Astrocyte (in vitro differentiated cells and primary cell): ENCODE measurements at regions not wholly inside any gene's neighbourhood (a gene's known extent, or its start where the extent isn't known, plus 50 kb on each side); places are given as distances from the start of the nearest gene placed in this dataset.

Experiments used
- DNase-seq: peaks from one replicate; pipeline ENCODE4 v3.0.0-alpha.2; 2010; ENCODE audit warnings: low read depth
- FAIRE-seq: peaks from 2 replicates; lab custom pipeline; 2011; peaks lifted over from hg19 to GRCh38; lab: Jason Lieb, UNC
- H2AFZ ChIP-seq: 2 replicates; pipeline ENCODE4 v1.6.0; 2012; ENCODE audit warnings: low read depth, low read length, inconsistent platforms
- H3K27ac ChIP-seq: 2 replicates; pipeline ENCODE4 v1.5.1; 2011; ENCODE audit warnings: low read depth, low read length, inconsistent platforms
- H3K27me3 ChIP-seq: 2 replicates; pipeline ENCODE4 v1.6.0; 2011; ENCODE audit warnings: low read length, inconsistent platforms; ENCODE audit not compliant: insufficient read depth
- H3K36me3 ChIP-seq: 2 replicates; pipeline ENCODE4 v1.5.1; 2011; ENCODE audit warnings: low read length, inconsistent platforms; ENCODE audit not compliant: insufficient read depth
- H3K4me1 ChIP-seq: 2 replicates; pipeline ENCODE4 v1.5.1; 2011; ENCODE audit warnings: low read length, inconsistent platforms; ENCODE audit not compliant: insufficient read depth
- H3K4me2 ChIP-seq: 2 replicates; pipeline ENCODE4 v1.6.0; 2012; ENCODE audit warnings: low read length, inconsistent platforms
- H3K4me3 ChIP-seq: 2 replicates; pipeline ENCODE4 v1.5.1; 2011; ENCODE audit warnings: low read depth, mild to moderate bottlenecking, low read length, inconsistent platforms; ENCODE audit not compliant: insufficient read depth
- H3K79me2 ChIP-seq: 2 replicates; pipeline ENCODE4 v1.6.0; 2012; ENCODE audit warnings: mild to moderate bottlenecking, low read length, inconsistent platforms; ENCODE audit not compliant: insufficient read depth
- H3K9ac ChIP-seq: 2 replicates; pipeline ENCODE4 v1.6.0; 2012; ENCODE audit warnings: mild to moderate bottlenecking, low read length, inconsistent platforms
- H3K9me3 ChIP-seq: 2 replicates; pipeline ENCODE4 v1.5.1; 2012; ENCODE audit warnings: low read depth, mild to moderate bottlenecking, low read length, inconsistent platforms; ENCODE audit not compliant: insufficient read depth
- H4K20me1 ChIP-seq: 2 replicates; pipeline ENCODE4 v1.6.0; 2012; ENCODE audit warnings: low read length, inconsistent platforms; ENCODE audit not compliant: insufficient read depth
- H3K27ac Mint-ChIP-seq: one replicate; pipeline ENCODE4 v1.8.0; 2021; ENCODE audit warnings: mild to moderate bottlenecking, mixed read lengths; ENCODE audit not compliant: unreplicated experiment
- H3K27me3 Mint-ChIP-seq: one replicate; pipeline ENCODE4 v1.8.0; 2021; ENCODE audit warnings: low read depth, mixed read lengths; ENCODE audit not compliant: unreplicated experiment
- H3K36me3 Mint-ChIP-seq: one replicate; pipeline ENCODE4 v1.8.0; 2021; ENCODE audit warnings: low read depth, mixed read lengths; ENCODE audit not compliant: unreplicated experiment
- H3K4me1 Mint-ChIP-seq: one replicate; pipeline ENCODE4 v1.8.0; 2021; ENCODE audit warnings: low read depth, mixed read lengths; ENCODE audit not compliant: unreplicated experiment
- H3K4me3 Mint-ChIP-seq: one replicate; pipeline ENCODE4 v1.8.0; 2021; ENCODE audit warnings: mild to moderate bottlenecking, moderate library complexity, mixed read lengths; ENCODE audit not compliant: unreplicated experiment
- H3K9me3 Mint-ChIP-seq: one replicate; pipeline ENCODE4 v1.8.0; 2021; ENCODE audit warnings: mild to moderate bottlenecking, mixed read lengths; ENCODE audit not compliant: unreplicated experiment
- CTCF ChIP-seq: IDR thresholded peaks from 2 replicates; pipeline ENCODE4 v1.5.1; 2011; ENCODE audit warnings: low read depth, mild to moderate bottlenecking, inconsistent platforms, low read length, moderate library complexity; ENCODE audit not compliant: insufficient read depth
- EZH2 ChIP-seq: IDR thresholded peaks from 2 replicates; pipeline ENCODE4 v1.6.1; 2012; ENCODE audit warnings: mild to moderate bottlenecking, low read length, inconsistent platforms; ENCODE audit not compliant: insufficient read depth

GRCh38 chr1:78292361-78292760 lies 198.4 kb upstream of the PTGFR start:
- H3K4me1 ChIP-seq: no peaks in the 10 kb centered on the region
- H3K4me2 ChIP-seq: no peak overlapping the region
- no peak overlapping the region for H3K27ac ChIP-seq
- Mint-ChIP-seq H3K9me3 (no peaks in the 10 kb centered on the region), H3K27ac (no peak overlapping the region), H3K27me3 (peaks cover 2% of the 10 kb centered on the region), H3K4me1 (no peaks in the 10 kb centered on the region), H3K4me3 (no peak overlapping the region), H3K36me3 (no peaks in the 10 kb centered on the region)
- H2AFZ ChIP-seq: no peak overlapping the region
- no peaks in the 10 kb centered on the region for H3K79me2 ChIP-seq
- H3K4me3 ChIP-seq: no peak overlapping the region
- H3K36me3 ChIP-seq: no peaks in the 10 kb centered on the region
- no peak overlapping the region for H3K9ac ChIP-seq
- FAIRE-seq (no peak), DNase-seq (no peak)
- H3K9me3 ChIP-seq: no peaks in the 10 kb centered on the region
- no peaks in the 10 kb centered on the region for H3K27me3 ChIP-seq
- TF ChIP-seq CTCF (no peak), EZH2 (no peak)
- H4K20me1 ChIP-seq: no peaks in the 10 kb centered on the region

- FAIRE-seq: no peak
- no peaks in the 10 kb centered on the region for H3K4me1 Mint-ChIP-seq
- H2AFZ ChIP-seq: no peak overlapping the region
Measured at GRCh38 chr1:78297836-78298235, 192.9 kb upstream of the PTGFR start.

More at GRCh38 chr1:78297836-78298235, 192.9 kb upstream of the PTGFR start:
- H3K36me3 ChIP-seq: no peaks in the 10 kb centered on the region
- H3K79me2 ChIP-seq: no peaks in the 10 kb centered on the region
- H3K9ac ChIP-seq: no peak overlapping the region
- no peaks in the 10 kb centered on the region for H3K4me1 ChIP-seq
- H3K9me3 ChIP-seq: no peaks in the 10 kb centered on the region
- peak; percentile 32 for DNase-seq
- H3K4me3 ChIP-seq: no peak overlapping the region
- no peaks in the 10 kb centered on the region for H3K27me3 ChIP-seq
- Mint-ChIP-seq H3K9me3 (peaks cover 2% of the 10 kb centered on the region), H3K27me3 (peaks cover 2% of the 10 kb centered on the region), H3K36me3 (no peaks in the 10 kb centered on the region), H3K4me3 (no peak overlapping the region), H3K27ac (no peak overlapping the region)
- TF ChIP-seq CTCF (no peak), EZH2 (no peak)
- no peak overlapping the region for H3K27ac ChIP-seq
- no peaks in the 10 kb centered on the region for H4K20me1 ChIP-seq
- no peak overlapping the region for H3K4me2 ChIP-seq
